Activated T-helper 1 cell treated with anti-CD3 and anti-CD28 coated beads, Interleukin-12 subunit alpha, Interleukin-12 subunit beta, Interleukin-2, Interleukin-4 antibody, amounts not matched to agents 30 ng/mL and 10 ng/mL and 1 ng/mL, durations not matched to agents 14 hours and 24 hours and 36 hours (primary cell): ENCODE measurements at regions not wholly inside any gene's neighbourhood (a gene's known extent, or its start where the extent isn't known, plus 50 kb on each side); places are given as distances from the start of the nearest gene placed in this dataset.

Experiments
- DNase-seq: peaks from one replicate; pipeline ENCODE4 v3.0.0; 2021; ENCODE audit warnings: low spot score
- H3K27ac Mint-ChIP-seq: one replicate; pipeline ENCODE4 v1.8.0; 2021; ENCODE audit warnings: mild to moderate bottlenecking, mixed read lengths
- H3K27me3 Mint-ChIP-seq: one replicate; pipeline ENCODE4 v1.8.0; 2022; ENCODE audit warnings: mild to moderate bottlenecking, moderate library complexity, mixed read lengths; ENCODE audit not compliant: insufficient read depth
- H3K36me3 Mint-ChIP-seq: one replicate; pipeline ENCODE4 v1.8.0; 2021; ENCODE audit warnings: low read depth, mixed read lengths
- H3K4me1 Mint-ChIP-seq: one replicate; pipeline ENCODE4 v1.8.0; 2021; ENCODE audit warnings: low read depth, mixed read lengths
- H3K4me3 Mint-ChIP-seq: one replicate; pipeline ENCODE4 v1.8.0; 2021; ENCODE audit warnings: mild to moderate bottlenecking, moderate library complexity, mixed read lengths
- H3K9me3 Mint-ChIP-seq: one replicate; pipeline ENCODE4 v1.8.0; 2021; ENCODE audit warnings: mixed read lengths
- intact Hi-C: fragments of 100-400 bp; cut with micrococcal nuclease; formaldehyde crosslinking; loops from one replicate; pipeline ENCODE4 v1.15.1; 2024

GRCh38 chr9:38234479-38235170 lies 157.9 kb upstream of the ALDH1B1 start:
- Mint-ChIP-seq H3K27me3 (peaks cover 6% of the 10 kb centered on the region), H3K36me3 (no peaks in the 10 kb centered on the region), H3K4me1 (no peaks in the 10 kb centered on the region), H3K9me3 (no peaks in the 10 kb centered on the region), H3K4me3 (no peak overlapping the region), H3K27ac (no peak overlapping the region)
- intact Hi-C loops, result no loop called here
- no peak for DNase-seq

GRCh38 chr9:38233796-38234355 lies 158.6 kb upstream of the ALDH1B1 start:
- H3K9me3 Mint-ChIP-seq, result no peaks in the 10 kb centered on the region
- DNase-seq, result no peak
- H3K4me3 Mint-ChIP-seq, result no peak overlapping the region
- intact Hi-C loops, result no loop called here
- H3K4me1 Mint-ChIP-seq, result no peaks in the 10 kb centered on the region
- H3K36me3 Mint-ChIP-seq, result no peaks in the 10 kb centered on the region
- peaks cover 8% of the 10 kb centered on the region for H3K27me3 Mint-ChIP-seq
- no peak overlapping the region for H3K27ac Mint-ChIP-seq

- Mint-ChIP-seq H3K4me1 (no peaks in the 10 kb centered on the region), H3K36me3 (no peaks in the 10 kb centered on the region), H3K27me3 (peaks cover 6% of the 10 kb centered on the region), H3K9me3 (no peaks in the 10 kb centered on the region), H3K4me3 (no peak overlapping the region), H3K27ac (no peak overlapping the region)
- intact Hi-C loops, result no loop called here
- no peak for DNase-seq
Measured at GRCh38 chr9:38233343-38233742, 159.2 kb upstream of the ALDH1B1 start.

GRCh38 chr9:38232895-38233294 lies 159.6 kb upstream of the ALDH1B1 start:
- Mint-ChIP-seq H3K4me1 (peaks cover under 1% of the 10 kb centered on the region), H3K9me3 (no peaks in the 10 kb centered on the region), H3K27me3 (peaks cover 6% of the 10 kb centered on the region), H3K27ac (no peak overlapping the region), H3K4me3 (no peak overlapping the region), H3K36me3 (no peaks in the 10 kb centered on the region)
- no peak for DNase-seq
- intact Hi-C loops, result no loop called here

GRCh38 chr9:38229504-38230155 lies 160.6 kb upstream of the SHB start:
- H3K36me3 Mint-ChIP-seq, result no peaks in the 10 kb centered on the region
- peaks cover 11% of the 10 kb centered on the region for H3K27me3 Mint-ChIP-seq
- peaks cover 17% of the 10 kb centered on the region for H3K4me1 Mint-ChIP-seq
- no peak for DNase-seq
- no peak overlapping the region for H3K27ac Mint-ChIP-seq
- intact Hi-C loops, result no loop called here
- no peak overlapping the region for H3K4me3 Mint-ChIP-seq
- no peaks in the 10 kb centered on the region for H3K9me3 Mint-ChIP-seq

GRCh38 chr9:38229104-38229500 lies 160.1 kb upstream of the SHB start:
- H3K9me3 Mint-ChIP-seq, result no peaks in the 10 kb centered on the region
- intact Hi-C loops, result no loop called here
- H3K36me3 Mint-ChIP-seq, result no peaks in the 10 kb centered on the region
- H3K4me1 Mint-ChIP-seq, result peaks cover 17% of the 10 kb centered on the region
- no peak overlapping the region for H3K27ac Mint-ChIP-seq
- no peak for DNase-seq
- H3K27me3 Mint-ChIP-seq, result peaks cover 16% of the 10 kb centered on the region
- H3K4me3 Mint-ChIP-seq, result no peak overlapping the region

- intact Hi-C loops, result no loop called here
- Mint-ChIP-seq H3K27ac (no peak overlapping the region), H3K9me3 (no peaks in the 10 kb centered on the region), H3K27me3 (peaks cover 17% of the 10 kb centered on the region), H3K4me3 (no peak overlapping the region), H3K4me1 (peaks cover 17% of the 10 kb centered on the region), H3K36me3 (no peaks in the 10 kb centered on the region)
- DNase-seq, result no peak
Measured at GRCh38 chr9:38228331-38229103, 159.5 kb upstream of the SHB start.

GRCh38 chr9:38227656-38228055 lies 158.6 kb upstream of the SHB start:
- no peak for DNase-seq
- peaks cover 17% of the 10 kb centered on the region for H3K4me1 Mint-ChIP-seq
- peaks cover 17% of the 10 kb centered on the region for H3K27me3 Mint-ChIP-seq
- no peak overlapping the region for H3K27ac Mint-ChIP-seq
- intact Hi-C loops, result no loop called here
- H3K9me3 Mint-ChIP-seq, result no peaks in the 10 kb centered on the region
- H3K36me3 Mint-ChIP-seq, result no peaks in the 10 kb centered on the region
- H3K4me3 Mint-ChIP-seq, result no peak overlapping the region

- Mint-ChIP-seq H3K4me1 (peaks cover 17% of the 10 kb centered on the region), H3K4me3 (no peak overlapping the region), H3K27ac (no peak overlapping the region), H3K9me3 (no peaks in the 10 kb centered on the region), H3K27me3 (peaks cover 17% of the 10 kb centered on the region), H3K36me3 (no peaks in the 10 kb centered on the region)
- intact Hi-C loops, result no loop called here
- DNase-seq, result peak; percentile 23
Measured at GRCh38 chr9:38227061-38227540, 158.1 kb upstream of the SHB start.

GRCh38 chr9:38226491-38226951 lies 157.5 kb upstream of the SHB start:
- Mint-ChIP-seq H3K36me3 (no peaks in the 10 kb centered on the region), H3K27ac (no peak overlapping the region), H3K27me3 (peaks cover 17% of the 10 kb centered on the region), H3K9me3 (no peaks in the 10 kb centered on the region), H3K4me3 (no peak overlapping the region), H3K4me1 (peaks cover 17% of the 10 kb centered on the region)
- no peak for DNase-seq
- intact Hi-C loops, result no loop called here

GRCh38 chr9:38224941-38225340 lies 155.9 kb upstream of the SHB start:
- Mint-ChIP-seq H3K4me3 (no peak overlapping the region), H3K4me1 (peaks cover 17% of the 10 kb centered on the region), H3K27me3 (peaks cover 17% of the 10 kb centered on the region), H3K27ac (no peak overlapping the region), H3K36me3 (no peaks in the 10 kb centered on the region), H3K9me3 (no peaks in the 10 kb centered on the region)
- intact Hi-C loops, result no loop called here
- DNase-seq, result no peak

- no peaks in the 10 kb centered on the region for H3K4me1 Mint-ChIP-seq
- H3K9me3 Mint-ChIP-seq, result no peaks in the 10 kb centered on the region
- H3K4me3 Mint-ChIP-seq, result no peak overlapping the region
- H3K36me3 Mint-ChIP-seq, result no peaks in the 10 kb centered on the region
- intact Hi-C loops, result no loop called here
- no peak overlapping the region for H3K27ac Mint-ChIP-seq
- no peak for DNase-seq
- peaks cover 5% of the 10 kb centered on the region for H3K27me3 Mint-ChIP-seq
Measured at GRCh38 chr9:38216572-38216971, 147.5 kb upstream of the SHB start.

GRCh38 chr9:38215465-38215864 lies 146.4 kb upstream of the SHB start:
- H3K27me3 Mint-ChIP-seq, result peaks cover 5% of the 10 kb centered on the region
- no peaks in the 10 kb centered on the region for H3K4me1 Mint-ChIP-seq
- intact Hi-C loops, result no loop called here
- no peaks in the 10 kb centered on the region for H3K9me3 Mint-ChIP-seq
- no peak overlapping the region for H3K27ac Mint-ChIP-seq
- DNase-seq, result no peak
- no peaks in the 10 kb centered on the region for H3K36me3 Mint-ChIP-seq
- no peak overlapping the region for H3K4me3 Mint-ChIP-seq
